ENCODE measurements at regions not wholly inside any gene's neighbourhood (a gene's known extent, or its start where the extent isn't known, plus 50 kb on each side); places are given as distances from the start of the nearest gene placed in this dataset.

GRCh38 chr11:104476454-104476853, 312.5 kb upstream of the PDGFD start:
- Histone ChIP-seq H3K27ac (ENCODE audit: low read depth in 1 of 2, low read length in 2 of 2) (no peak overlapping the region), H3K36me3 (ENCODE audit: insufficient read depth, low read length) (no peaks in the 10 kb centered on the region), H3K4me3 (ENCODE audit: low read length) (no peak overlapping the region), H3K27me3 (ENCODE audit: control insufficient read depth in 1 of 2, insufficient read depth in 2 of 2, low read length in 2 of 2) (no peaks in the 10 kb centered on the region), H3K4me1 (ENCODE audit: insufficient read depth, low read length) (no peaks in the 10 kb centered on the region), H3K9me3 (ENCODE audit: control insufficient read depth in 1 of 2, insufficient read depth in 1 of 2, low read length in 2 of 2) (no peaks in the 10 kb centered on the region)
- ChIA-PET CTCF (no interaction called here), POLR2A (no interaction called here)
- intact Hi-C loops (cut with DNase I, micrococcal nuclease) = no loop called here
- H3K36me3 Mint-ChIP-seq (ENCODE audit: low read depth) = no peaks in the 10 kb centered on the region
- no peak for TF ChIP-seq CTCF (IDR thresholded peaks at IDR 0.05)
- H3K4me3 Mint-ChIP-seq = no peak overlapping the region
- no peak for ATAC-seq (ENCODE audit: poor library complexity)
- no peak overlapping the region for H3K27ac Mint-ChIP-seq
- peaks cover 5% of the 10 kb centered on the region for H3K9me3 Mint-ChIP-seq
- peaks cover 5% of the 10 kb centered on the region for H3K27me3 Mint-ChIP-seq
- H3K4me1 Mint-ChIP-seq (ENCODE audit: low read depth) = no peaks in the 10 kb centered on the region
- no peak for DNase-seq

- Histone ChIP-seq H3K36me3 (ENCODE audit: insufficient read depth, low read length) (no peaks in the 10 kb centered on the region), H3K27ac (ENCODE audit: low read depth in 1 of 2, low read length in 2 of 2) (no peak overlapping the region), H3K27me3 (ENCODE audit: control insufficient read depth in 1 of 2, insufficient read depth in 2 of 2, low read length in 2 of 2) (no peaks in the 10 kb centered on the region), H3K4me3 (ENCODE audit: low read length) (no peak overlapping the region), H3K9me3 (ENCODE audit: control insufficient read depth in 1 of 2, insufficient read depth in 1 of 2, low read length in 2 of 2) (no peaks in the 10 kb centered on the region), H3K4me1 (ENCODE audit: insufficient read depth, low read length) (no peaks in the 10 kb centered on the region)
- Mint-ChIP-seq H3K36me3 (ENCODE audit: low read depth) (no peaks in the 10 kb centered on the region), H3K4me3 (no peak overlapping the region), H3K9me3 (no peaks in the 10 kb centered on the region), H3K27ac (no peak overlapping the region), H3K27me3 (no peaks in the 10 kb centered on the region), H3K4me1 (ENCODE audit: low read depth) (no peaks in the 10 kb centered on the region)
- no peak for DNase-seq
- no peak for TF ChIP-seq CTCF (IDR thresholded peaks at IDR 0.05)
- ATAC-seq (ENCODE audit: poor library complexity) = no peak
- ChIA-PET CTCF (no interaction called here), POLR2A (no interaction called here)
- intact Hi-C loops (cut with DNase I, micrococcal nuclease) = no loop called here
These were observed 303.5 kb upstream of the PDGFD start for GRCh38 chr11:104467404-104467803.

- POLR2A ChIA-PET = no interaction called here
- Mint-ChIP-seq H3K4me1 (ENCODE audit: low read depth) (no peaks in the 10 kb centered on the region), H3K9me3 (no peaks in the 10 kb centered on the region)
These were observed 301.4 kb upstream of the PDGFD start for GRCh38 chr11:104465321-104465720.

More at GRCh38 chr11:104465321-104465720, 301.4 kb upstream of the PDGFD start:
- intact Hi-C loops (cut with DNase I, micrococcal nuclease) = no loop called here
- no peak for TF ChIP-seq CTCF (IDR thresholded peaks at IDR 0.05)
- Histone ChIP-seq H3K4me1 (ENCODE audit: insufficient read depth, low read length) (no peaks in the 10 kb centered on the region), H3K36me3 (ENCODE audit: insufficient read depth, low read length) (no peaks in the 10 kb centered on the region), H3K27ac (ENCODE audit: low read depth in 1 of 2, low read length in 2 of 2) (no peak overlapping the region), H3K9me3 (ENCODE audit: control insufficient read depth in 1 of 2, insufficient read depth in 1 of 2, low read length in 2 of 2) (no peaks in the 10 kb centered on the region), H3K4me3 (ENCODE audit: low read length) (no peak overlapping the region), H3K27me3 (ENCODE audit: control insufficient read depth in 1 of 2, insufficient read depth in 2 of 2, low read length in 2 of 2) (no peaks in the 10 kb centered on the region)
- no peaks in the 10 kb centered on the region for H3K36me3 Mint-ChIP-seq (ENCODE audit: low read depth)
- H3K27ac Mint-ChIP-seq = no peak overlapping the region
- CTCF ChIA-PET = no interaction called here
- DNase-seq (no peak), ATAC-seq (ENCODE audit: poor library complexity) (no peak)
- no peak overlapping the region for H3K4me3 Mint-ChIP-seq
- H3K27me3 Mint-ChIP-seq = no peaks in the 10 kb centered on the region

Measured in CD4-positive, alpha-beta T cell (primary cell).